ENCODE measurements at regions not wholly inside any gene's neighbourhood (a gene's known extent, or its start where the extent isn't known, plus 50 kb on each side); places are given as distances from the start of the nearest gene placed in this dataset.
"Not testable (repeated sequence)": the region's sequence is repeated elsewhere in the genome, so short reads cannot be mapped to it uniquely, and the experiment has no call there.

- no peak for DNase-seq
Measured at GRCh38 chr6:11380969-11381744, 148.7 kb upstream of the NEDD9 start.

GRCh38 chr6:11380549-11380948 lies 148.1 kb upstream of the NEDD9 start:
- DNase-seq, result no peak

- no peak for DNase-seq
Measured at GRCh38 chr6:11379805-11380204, 147.3 kb upstream of the NEDD9 start.

GRCh38 chr6:11378639-11379038 lies 146.2 kb upstream of the NEDD9 start:
- DNase-seq, result no peak

GRCh38 chr6:11374036-11375010 lies 141.9 kb upstream of the NEDD9 start:
- DNase-seq, result no peak

GRCh38 chr6:11373208-11373607 lies 140.7 kb upstream of the NEDD9 start:
- DNase-seq, result no peak

- DNase-seq, result not testable (repeated sequence)
Measured at GRCh38 chr6:11372186-11372790, 139.8 kb upstream of the NEDD9 start.

GRCh38 chr6:11370191-11371018 lies 137.9 kb upstream of the NEDD9 start:
- no peak for DNase-seq

- no peak for DNase-seq
Measured at GRCh38 chr6:11368760-11369159, 136.3 kb upstream of the NEDD9 start.

- no peak for DNase-seq
Measured at GRCh38 chr6:11368264-11368663, 135.8 kb upstream of the NEDD9 start.

GRCh38 chr6:11367638-11368199 lies 135.3 kb upstream of the NEDD9 start:
- DNase-seq, result no peak

- DNase-seq, result no peak
Measured at GRCh38 chr6:11366934-11367637, 134.6 kb upstream of the NEDD9 start.

- DNase-seq, result no peak
Measured at GRCh38 chr6:11366183-11366933, 133.9 kb upstream of the NEDD9 start.

GRCh38 chr6:11364971-11365397 lies 132.5 kb upstream of the NEDD9 start:
- no peak for DNase-seq

- no peak for DNase-seq
Measured at GRCh38 chr6:11363881-11364576, 131.6 kb upstream of the NEDD9 start.

GRCh38 chr6:11362564-11362963 lies 130.1 kb upstream of the NEDD9 start:
- DNase-seq, result no peak

GRCh38 chr6:11358904-11359830 lies 126.7 kb upstream of the NEDD9 start:
- DNase-seq, result no peak

GRCh38 chr6:11357285-11357684 lies 124.8 kb upstream of the NEDD9 start:
- DNase-seq, result no peak
